C1 segment of cervical spinal cord (tissue), 14 donors: ENCODE measurements at regions not wholly inside any gene's neighbourhood (a gene's known extent, or its start where the extent isn't known, plus 50 kb on each side); places are given as distances from the start of the nearest gene placed in this dataset.
"Not testable (repeated sequence)": the region's sequence is repeated elsewhere in the genome, so short reads cannot be mapped to it uniquely, and the experiment has no call there.

Experiments used
- DNase-seq, 14 donors: peaks; one replicate each; lab custom pipeline; 2025; lab: John Stamatoyannopoulos, UW

DNA sequence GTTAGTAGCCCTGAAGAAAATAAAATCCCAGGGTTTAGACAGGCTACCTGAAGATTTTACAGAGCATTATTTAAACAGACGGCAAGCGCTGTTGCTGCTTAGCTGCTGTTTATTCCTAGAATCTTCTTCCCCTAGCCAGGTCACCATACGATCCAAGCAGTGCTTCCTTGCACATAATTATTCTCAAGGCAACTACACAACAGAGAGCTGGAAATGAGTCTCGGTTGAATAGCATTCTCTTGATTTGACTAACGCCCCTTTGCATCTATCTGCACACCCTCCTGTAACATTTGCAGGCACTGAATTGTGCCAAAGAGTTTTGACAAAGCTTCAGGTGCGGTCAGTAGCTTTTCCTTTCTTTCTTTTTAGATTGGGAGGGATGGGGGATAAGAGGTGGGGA, 564.4 kb downstream of the TBL1XR1 start:
- no peak for DNase-seq

DNA sequence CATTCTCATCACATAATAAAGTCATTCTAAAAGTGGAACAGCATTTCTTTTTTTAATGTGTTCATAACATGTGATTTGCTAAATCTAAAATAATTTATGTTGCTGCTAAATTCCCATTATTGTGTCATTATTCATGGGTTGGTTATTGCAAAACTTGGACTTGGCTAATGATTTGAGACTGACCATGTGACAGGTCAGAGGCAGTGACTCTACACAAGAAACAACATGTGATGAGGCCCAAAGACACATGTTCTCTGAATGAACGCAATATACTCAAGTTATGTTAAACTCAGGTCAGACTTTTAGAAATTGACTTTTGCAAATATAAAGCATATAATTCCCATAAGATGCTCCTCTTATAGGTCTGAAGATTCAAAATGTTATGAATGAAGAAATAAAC, 566.1 kb downstream of the TBL1XR1 start:
- DNase-seq: no peak

DNA sequence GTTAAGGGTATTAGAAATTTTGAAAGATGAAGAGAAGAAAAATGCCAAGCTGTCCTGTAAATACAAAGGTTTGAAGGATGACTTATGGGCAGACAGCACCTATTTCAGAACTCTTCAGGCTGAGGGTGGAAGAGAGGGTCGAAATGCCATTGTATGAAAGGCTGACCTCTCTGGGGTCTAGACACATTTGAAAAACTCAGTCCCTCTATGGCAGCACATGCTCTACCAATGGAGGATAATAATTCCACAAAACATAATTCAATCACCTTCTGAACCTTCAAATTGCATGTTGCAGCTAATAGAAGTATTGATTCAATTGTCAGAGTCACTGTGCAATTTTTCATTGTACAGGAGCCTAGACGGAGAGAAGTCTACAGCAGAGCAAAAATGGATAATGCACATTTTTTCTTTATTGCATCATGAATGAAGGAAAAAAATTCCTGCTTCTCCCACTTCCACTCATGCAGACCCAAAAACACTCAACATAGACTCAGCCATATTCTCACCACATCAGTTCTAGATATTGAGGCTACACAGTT, 569.1 kb downstream of the TBL1XR1 start:
- DNase-seq: no peak

DNA sequence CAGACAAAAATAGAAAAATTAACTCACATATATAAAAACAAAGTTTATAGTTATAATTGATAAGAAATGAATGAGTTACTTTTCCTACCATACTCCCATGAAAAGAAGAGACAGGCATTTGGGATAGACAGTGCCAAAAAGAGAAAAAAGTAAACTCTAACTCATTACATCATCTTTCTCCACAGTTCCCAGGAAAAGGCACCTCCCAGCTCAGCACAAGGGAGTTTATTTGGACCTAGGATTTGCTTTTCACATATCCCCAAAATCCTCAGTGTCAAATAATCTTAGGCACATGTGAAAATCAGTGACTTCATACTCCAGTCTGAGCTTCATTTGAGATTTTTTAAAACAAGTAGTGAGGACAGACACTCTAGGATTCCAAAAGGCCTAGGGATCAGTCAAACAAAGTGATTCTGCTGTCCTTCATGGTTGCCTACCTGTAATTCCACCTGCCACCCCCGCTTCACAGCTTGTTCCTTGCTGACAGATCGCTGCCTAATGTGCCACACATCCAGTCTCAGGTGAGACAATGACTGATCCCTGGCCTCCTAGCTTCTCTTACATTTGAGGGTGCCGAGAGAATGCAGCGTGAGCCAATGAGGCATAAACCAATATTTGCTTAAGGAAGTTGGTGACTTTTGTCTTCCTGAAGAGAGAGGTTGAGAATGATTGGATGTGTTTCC, 573.7 kb downstream of the TBL1XR1 start:
- no peak for DNase-seq

DNA sequence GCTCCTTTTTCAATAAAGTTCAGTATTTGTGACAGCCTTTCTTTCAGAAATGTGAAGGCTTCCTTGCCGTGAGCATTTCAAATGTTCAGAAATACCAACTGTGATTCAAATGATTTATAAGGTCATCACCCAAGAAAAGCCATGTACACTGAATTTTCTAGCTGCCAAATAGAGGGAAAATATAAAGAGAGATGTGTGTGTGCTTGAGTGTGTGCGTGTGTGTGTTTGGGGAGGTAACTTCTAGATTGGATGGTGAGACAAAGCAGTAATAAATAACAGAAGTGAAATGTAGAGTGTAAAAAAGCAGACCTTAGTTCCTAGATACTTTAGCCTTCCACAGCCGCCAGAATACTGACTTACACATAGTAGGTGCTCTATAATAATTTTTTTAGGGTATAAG, 577.4 kb downstream of the TBL1XR1 start:
- no peak for DNase-seq

DNA sequence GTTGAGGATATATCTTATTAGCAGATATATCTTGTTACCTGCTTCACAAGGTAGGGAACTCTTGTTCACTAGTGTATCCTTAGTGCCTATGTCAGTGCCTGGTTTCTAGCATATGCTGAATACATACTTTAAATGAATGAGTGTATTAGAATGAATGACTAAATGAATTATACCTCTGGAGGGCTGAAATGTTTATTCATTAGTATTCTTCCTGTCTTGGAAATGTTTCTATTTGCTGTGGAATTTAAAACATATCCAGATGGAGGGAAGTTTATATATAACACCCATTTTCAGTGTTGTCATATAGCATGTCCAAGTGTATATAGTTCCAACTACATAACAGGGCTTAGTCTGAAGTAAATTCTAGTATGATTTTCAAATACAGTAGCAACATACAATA, 581.5 kb downstream of the TBL1XR1 start:
- DNase-seq: no peak

DNA sequence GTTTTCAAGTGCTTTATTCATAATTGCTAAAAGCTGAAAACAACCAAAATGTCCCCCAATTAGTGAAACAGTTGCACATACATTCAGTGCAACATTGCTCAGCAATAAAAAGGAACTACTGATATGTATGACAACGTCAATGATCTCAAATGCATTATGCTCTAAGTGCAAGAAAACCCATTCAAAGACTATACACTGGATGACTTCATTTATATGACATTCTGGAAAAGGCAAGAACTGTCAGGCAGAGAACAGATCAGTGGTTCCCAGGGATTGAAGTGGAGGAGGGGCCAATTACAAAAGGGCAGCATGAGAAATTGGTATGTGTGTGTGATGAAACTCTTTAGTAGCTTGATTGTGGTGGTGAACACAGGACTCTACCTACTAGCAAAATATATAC, 585.6 kb downstream of the TBL1XR1 start:
- DNase-seq: no peak

DNA sequence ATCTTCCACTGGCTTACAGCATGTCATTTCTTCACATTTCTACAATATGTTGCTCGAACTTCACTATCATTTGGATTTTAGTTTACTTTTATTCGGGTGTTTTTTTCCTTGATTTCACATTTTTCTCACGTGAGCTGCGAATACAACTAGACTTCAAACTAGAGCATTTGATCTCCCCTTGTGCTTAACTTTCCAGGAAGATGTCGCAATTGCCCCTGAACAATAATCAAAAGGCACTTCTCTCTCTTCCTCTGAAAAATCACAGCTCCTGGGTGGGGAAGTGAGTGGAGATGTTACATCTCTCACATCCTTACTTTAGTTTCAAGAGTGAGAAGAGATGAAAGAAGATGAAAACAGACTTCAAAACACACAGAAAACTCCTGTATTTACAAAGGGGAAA, 587.9 kb downstream of the TBL1XR1 start:
- DNase-seq: no peak

DNA sequence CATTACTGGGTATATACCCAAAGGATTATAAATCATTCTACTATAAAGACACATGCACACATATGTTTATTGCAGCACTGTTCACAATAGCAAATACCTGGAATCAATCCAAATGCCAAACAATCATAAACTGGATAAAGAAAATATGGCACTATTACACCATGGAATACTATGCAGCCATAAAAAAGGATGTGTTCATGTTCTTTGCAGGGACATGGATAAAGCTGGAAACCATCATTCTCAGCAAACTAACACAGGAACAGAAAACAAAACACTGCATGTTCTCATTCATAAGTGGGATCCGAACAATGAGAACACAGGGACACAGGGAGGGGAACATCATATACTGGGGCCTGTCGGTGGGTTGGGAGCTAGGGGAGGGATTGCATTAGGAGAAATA, 591.7 kb downstream of the TBL1XR1 start:
- not testable (repeated sequence) for DNase-seq

DNA sequence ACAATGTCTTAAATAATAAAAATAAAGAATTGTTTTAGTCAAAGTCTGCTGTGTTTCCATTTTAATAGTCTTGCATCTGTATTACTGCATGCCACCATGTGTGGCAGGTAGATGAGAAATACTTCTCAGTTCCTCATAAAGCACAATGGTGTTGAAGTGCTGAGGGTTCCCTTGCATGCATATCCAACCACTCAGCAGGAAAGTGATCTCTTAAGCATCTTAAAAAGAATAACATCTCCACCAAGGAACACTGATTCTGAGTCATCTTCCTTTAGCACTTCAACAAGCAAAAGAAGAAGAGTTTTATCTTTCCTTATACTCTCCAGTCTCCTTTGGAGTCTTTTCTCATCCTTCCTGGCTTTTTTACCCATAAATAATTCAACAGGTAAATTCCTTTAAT, 602.0 kb downstream of the TBL1XR1 start:
- DNase-seq: no peak

DNA sequence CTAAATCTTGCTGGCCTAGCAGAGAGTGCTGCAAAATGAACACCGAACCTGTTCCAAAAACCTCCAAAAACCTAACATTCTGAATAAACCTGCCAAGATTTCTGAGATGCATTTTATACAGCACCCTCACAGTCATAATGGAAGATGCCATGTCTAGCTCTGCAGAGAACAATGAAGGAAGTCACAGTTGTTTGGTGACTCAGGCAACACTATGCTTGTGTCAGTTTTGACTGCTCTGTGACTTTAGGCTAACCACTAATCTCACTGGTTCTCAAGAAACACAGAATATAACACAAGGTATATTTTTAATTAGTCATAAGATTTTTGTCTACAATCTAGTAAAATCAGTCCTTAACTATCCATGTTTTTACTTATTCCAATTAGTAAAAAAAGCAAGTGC, 606.6 kb downstream of the TBL1XR1 start:
- DNase-seq: no peak

DNA sequence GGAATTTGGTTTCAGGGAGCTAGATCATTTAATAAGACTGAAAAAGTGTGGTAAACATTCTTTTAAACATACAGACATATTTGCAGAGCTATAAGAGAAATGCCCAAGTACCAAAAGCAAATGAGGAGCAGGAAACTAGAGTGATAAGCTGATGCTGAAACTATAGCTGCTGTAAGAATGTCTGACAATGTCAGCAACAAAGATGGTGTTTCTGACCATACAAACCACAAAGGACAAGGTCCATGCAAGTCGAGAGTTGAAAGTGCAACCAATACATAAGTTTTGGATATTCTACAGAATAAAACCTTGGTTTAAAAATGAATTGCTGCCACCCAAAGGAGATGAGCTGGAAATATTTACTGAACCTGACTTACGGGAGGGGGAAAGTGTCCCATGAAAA, 610.2 kb downstream of the TBL1XR1 start:
- no peak for DNase-seq

DNA sequence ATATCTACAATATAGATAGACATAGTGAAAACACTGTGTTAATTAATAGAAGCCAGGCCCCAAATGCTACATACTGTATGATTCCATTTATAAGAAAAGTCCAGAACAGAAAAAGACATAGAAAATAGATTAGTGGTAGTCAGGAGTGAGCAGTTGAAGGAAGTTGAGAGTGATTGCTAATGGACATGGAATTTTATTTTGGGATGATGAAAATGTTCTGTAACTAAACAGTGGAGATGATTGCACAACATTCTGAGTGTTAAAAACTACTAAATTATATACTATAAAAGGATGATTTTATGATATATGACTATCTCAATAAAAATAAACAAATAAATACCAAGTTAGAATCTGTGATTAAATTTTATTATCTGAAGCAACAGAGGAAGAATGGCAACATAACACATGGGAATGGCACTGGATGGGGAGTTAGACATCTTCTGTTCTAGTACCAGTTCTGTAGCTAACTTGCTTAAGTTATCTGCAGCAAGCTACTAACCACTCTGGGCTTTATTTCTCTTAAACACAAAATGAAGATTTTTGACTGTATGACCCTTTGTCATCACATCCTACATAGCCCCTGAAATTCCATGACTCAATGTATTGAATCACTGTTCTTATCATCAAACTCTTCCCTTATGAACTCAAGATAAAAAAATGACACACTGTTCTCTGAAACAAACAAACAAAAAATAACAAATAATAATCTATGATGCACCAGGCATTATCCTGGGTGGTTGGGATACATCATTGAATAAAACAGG, 612.7 kb downstream of the TBL1XR1 start:
- DNase-seq: no peak

DNA sequence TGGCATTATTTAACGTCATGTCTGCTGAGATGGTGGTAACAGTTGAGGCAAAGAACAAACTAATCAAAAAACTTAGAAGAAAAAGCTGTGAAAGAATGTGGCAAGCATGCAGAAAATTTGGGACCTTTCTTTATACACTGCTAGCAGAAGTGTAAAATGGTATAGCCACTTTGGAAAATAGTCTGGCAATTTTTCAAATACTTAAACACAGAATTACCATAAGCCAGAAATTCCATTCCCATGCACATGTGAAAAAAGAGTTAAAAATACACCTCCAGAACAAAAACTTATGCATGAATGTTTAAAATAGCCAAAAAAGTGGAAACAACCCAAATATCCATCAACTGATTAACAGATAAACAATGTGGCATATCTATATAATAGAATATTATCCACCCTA, 613.3 kb downstream of the TBL1XR1 start:
- DNase-seq: no peak

DNA sequence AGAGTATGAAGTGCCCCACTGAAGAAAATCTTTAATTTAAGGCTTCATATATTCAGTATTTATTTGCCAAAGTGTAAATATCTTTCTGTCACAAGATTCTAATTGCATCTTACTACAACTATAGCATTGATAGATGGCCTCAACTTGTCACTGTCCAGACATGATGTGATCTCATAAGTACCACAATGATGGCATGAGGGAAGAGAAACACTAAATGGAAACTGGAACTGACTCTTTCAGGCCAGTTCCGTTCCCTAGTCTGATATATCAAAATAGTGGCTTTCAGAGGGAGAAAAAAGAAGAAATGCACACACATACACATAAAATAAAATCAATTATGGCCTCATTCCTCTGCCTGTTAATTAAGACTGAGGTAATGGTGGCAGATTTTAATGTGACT, 615.7 kb downstream of the TBL1XR1 start:
- DNase-seq: no peak

DNA sequence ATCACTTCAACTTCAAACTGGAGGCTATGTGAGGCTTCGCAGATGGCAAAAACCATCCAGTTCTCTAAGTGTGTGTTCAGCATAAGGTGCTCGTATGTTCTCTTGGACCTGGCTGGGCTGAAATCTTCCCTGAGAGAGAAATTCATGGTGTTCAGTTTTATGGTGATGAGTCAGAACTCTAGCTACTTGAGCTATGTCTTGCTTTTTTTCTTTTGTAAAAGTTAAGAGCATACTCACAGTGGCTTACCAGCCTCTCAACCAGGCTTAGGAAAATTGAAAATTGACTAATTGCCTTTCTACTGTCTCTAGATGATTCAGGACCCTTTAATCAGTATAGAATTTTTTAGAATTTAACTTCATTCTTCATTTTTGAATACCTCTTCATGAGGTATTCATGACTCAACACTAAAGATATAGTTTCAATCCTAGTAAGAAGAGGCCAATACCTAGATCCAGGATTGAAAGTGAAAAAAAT, 617.5 kb downstream of the TBL1XR1 start:
- DNase-seq: no peak

DNA sequence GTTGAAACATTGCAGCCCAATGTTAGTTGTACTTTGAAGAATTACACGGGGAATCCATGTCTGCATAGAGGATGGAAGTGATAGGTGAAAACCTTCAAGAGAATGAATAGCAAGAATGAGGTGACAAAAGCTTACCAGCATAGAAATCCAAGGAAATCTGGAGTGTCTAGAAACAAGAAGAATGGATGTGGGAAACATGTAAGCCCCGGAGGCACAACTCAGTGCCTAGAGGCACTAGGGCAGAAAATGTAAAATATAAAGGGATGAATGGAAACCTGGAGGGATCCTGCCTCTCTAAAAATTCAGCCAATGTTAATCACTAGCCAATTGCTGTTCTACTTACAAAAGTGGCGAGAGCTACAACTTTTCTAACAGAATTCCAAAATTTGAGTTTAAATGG, 619.0 kb downstream of the TBL1XR1 start:
- no peak for DNase-seq

DNA sequence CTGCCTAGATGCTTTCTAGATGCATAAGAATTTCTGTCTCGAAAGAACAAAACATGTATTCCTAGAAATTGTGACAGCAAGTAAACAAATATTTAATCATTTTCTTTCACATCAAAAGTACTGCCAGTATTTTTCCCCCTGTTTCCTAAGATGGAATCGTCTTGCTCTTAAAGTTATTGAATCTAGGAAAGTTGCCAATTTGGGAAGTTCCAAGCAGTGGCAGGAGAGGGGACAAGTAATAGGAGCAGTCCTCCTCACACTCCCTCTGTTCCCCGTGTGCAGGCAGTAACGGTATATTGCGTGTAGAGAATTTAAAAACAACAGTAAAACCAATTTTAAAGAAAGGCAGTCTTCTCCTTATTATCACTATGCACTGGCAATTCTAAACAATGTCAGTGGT, 619.8 kb downstream of the TBL1XR1 start:
- DNase-seq: no peak

DNA sequence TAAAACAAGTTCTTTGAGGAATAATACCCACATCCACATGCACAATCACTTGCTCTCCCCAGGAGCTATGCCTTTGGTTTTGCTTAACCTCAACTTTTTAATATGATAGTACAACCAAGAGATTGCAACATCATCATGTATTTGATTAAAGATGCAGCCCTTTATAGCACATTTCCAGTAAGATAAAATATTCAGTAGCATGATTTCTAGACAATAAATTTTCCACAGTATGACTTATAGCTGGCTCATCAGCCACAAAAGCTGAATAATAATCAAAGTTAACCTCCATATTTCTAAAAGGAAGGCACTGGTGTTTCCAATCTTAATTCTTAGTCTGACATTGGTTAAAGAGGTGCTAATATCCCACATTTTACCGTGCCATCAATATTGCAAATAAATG, 622.5 kb downstream of the TBL1XR1 start:
- DNase-seq: no peak

DNA sequence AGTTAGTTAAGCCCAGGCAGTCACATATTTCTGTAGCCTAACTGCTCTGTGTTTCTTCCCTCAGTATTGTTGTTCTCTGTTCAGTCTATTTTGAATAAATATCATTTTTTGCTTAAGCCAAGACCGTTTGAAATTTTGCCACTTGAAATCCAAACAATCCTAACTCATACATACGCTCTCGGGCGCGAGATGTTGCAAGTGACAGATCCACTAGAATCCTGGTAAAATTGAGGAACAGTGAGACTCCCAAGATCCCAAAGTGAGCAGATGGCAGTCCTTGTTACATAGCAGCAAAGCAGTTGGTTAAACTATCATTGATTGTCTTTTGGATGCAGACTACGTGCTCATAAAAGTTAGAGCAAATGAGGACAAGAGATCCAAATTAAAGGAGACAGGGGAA, 625.4 kb downstream of the TBL1XR1 start:
- no peak for DNase-seq

DNA sequence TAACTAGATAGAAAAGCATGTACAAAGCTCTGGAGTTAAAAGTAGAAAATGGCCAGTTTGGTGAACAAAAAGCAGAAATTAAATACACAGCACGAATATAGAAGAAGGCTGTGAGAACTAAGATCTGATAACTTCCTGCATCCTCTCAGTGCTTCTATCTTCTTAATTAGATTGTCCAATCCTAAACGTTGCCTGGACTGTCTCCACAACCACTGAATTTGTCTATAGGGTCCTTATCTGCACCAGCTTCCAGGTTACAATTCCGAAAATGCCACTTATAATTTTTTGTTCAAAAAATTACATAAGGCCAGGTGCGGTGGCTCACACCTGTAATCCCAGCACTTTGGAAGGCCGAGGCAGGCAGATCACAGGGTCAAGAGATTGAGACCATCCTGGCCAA, 626.3 kb downstream of the TBL1XR1 start:
- no peak for DNase-seq

DNA sequence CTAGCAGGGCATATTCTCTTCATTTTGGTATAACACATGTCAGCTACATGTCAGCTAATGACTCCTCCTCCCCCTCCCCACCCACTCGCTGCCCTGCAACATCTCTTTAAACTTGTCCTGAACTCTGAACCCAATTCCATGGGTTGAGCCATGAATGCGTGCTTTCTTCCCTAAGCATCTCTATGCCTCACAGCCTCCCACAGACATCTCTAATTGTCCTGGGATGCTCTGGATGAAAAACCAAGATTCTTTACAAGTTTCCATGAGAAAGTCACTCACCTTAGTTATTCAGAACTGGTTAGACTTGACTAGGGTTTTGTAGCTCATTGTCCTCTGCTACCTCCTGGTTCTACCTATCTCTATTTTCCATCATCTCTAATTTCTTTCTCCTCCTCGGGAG, 629.1 kb downstream of the TBL1XR1 start:
- no peak for DNase-seq

DNA sequence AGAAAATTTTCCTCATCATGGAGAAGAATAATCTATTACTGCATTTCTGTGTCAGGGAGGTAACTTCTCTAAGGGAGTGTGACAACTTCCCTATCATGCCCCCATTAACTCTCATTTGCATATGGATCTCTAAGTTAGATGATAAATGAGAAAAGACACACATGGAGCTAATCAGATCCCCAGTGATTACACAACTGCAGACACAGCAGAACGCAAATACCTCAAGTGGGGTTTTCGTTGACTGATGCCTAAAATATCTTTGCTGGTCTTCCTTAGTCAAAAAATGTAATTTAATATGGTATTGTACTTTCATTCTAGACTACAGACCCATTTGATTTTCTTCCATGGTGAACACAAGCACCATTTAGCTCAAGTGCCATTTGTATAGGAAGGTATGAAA, 630.5 kb downstream of the TBL1XR1 start:
- DNase-seq: no peak
